HEK293 (cell line): ENCODE measurements at regions not wholly inside any gene's neighbourhood (a gene's known extent, or its start where the extent isn't known, plus 50 kb on each side); places are given as distances from the start of the nearest gene placed in this dataset.

Experiments used
- CTCF ChIA-PET: fragments of 350-600 bp; formaldehyde crosslinking; extraction: SDS; loops from one replicate; lab custom pipeline; 2021; ENCODE audit warnings: antibody characterized with exemption; lab: Yijun Ruan, JAX
- POLR2A ChIA-PET: fragments of 300-600 bp; formaldehyde crosslinking; extraction: SDS; loops from one replicate; lab custom pipeline; 2020; ENCODE audit warnings: antibody characterized with exemption, inconsistent platforms; lab: Yijun Ruan, JAX
- H3K27ac ChIP-seq: fragments of 200-500 bp; sonication (Bioruptor generic); 2 replicates; pipeline ENCODE4 v1.5.1; 2014; ENCODE audit warnings: low read depth, low read length, control low read depth, inconsistent platforms; ENCODE audit errors: extremely low read depth
- H3K36me3 ChIP-seq, 2 experiments: fragments of 200-500 bp in 1 of 2; sonication (Bioruptor generic) in 1 of 2; 1 replicate in 1 of 2; 2 replicates in 1 of 2; pipeline ENCODE4 v1.5.1; 2014 to 2017; ENCODE audit warnings: inconsistent platforms in 2 of 2, low read length in 2 of 2; ENCODE audit not compliant: control insufficient read depth in 2 of 2, insufficient read depth in 1 of 2
- H3K4me1 ChIP-seq: fragments of 200-500 bp; sonication (Bioruptor generic); 2 replicates; pipeline ENCODE4 v1.5.1; 2014; ENCODE audit warnings: mild to moderate bottlenecking, low read length, inconsistent platforms; ENCODE audit not compliant: control insufficient read depth, insufficient read depth
- H3K4me3 ChIP-seq: 2 replicates; pipeline ENCODE4 v1.5.1; 2011; ENCODE audit warnings: low read depth, mild to moderate bottlenecking, control low read depth, low read length, moderate library complexity
- H3K9me3 ChIP-seq: fragments of 200-500 bp; sonication (Bioruptor generic); 2 replicates; pipeline ENCODE4 v1.5.1; 2014; ENCODE audit warnings: low read depth, low read length, inconsistent platforms; ENCODE audit not compliant: control insufficient read depth, insufficient read depth
- HOXD13 ChIP-seq: sonication (generic); formaldehyde crosslinking; IDR thresholded peaks from 2 replicates; pipeline ENCODE4 v1.8.0; 2022; ENCODE audit warnings: missing genetic modification reagents, borderline replicate concordance
- INSM2 ChIP-seq: fragments of 450-650 bp; formaldehyde crosslinking; IDR thresholded peaks from 2 replicates; pipeline ENCODE4 v1.5.1; 2016; ENCODE audit warnings: missing biosample characterization, missing genetic modification characterization
- KLF10 ChIP-seq: fragments of 450-650 bp; IDR thresholded peaks from 2 replicates; pipeline ENCODE4 v1.5.1; 2018; ENCODE audit warnings: missing biosample characterization, mild to moderate bottlenecking, missing genetic modification characterization
- ZBTB8A ChIP-seq: fragments of 450-650 bp; formaldehyde crosslinking; IDR thresholded peaks from 2 replicates; pipeline ENCODE4 v1.5.1; 2016; ENCODE audit warnings: missing biosample characterization, missing genetic modification characterization
- ZNF10 ChIP-seq: fragments of 450-650 bp; formaldehyde crosslinking; IDR thresholded peaks from 2 replicates; pipeline ENCODE4 v1.5.1; 2017; ENCODE audit warnings: missing biosample characterization, missing genetic modification characterization
- ZNF138 ChIP-seq: fragments of 450-650 bp; formaldehyde crosslinking; IDR thresholded peaks from 2 replicates; pipeline ENCODE4 v1.5.1; 2016; ENCODE audit warnings: missing biosample characterization, missing genetic modification characterization, borderline replicate concordance
- ZNF169 ChIP-seq: fragments of 450-650 bp; formaldehyde crosslinking; IDR thresholded peaks from 2 replicates; pipeline ENCODE4 v1.5.1; 2016; ENCODE audit warnings: missing biosample characterization, missing genetic modification characterization
- ZNF292 ChIP-seq: fragments of 450-650 bp; formaldehyde crosslinking; IDR thresholded peaks from 2 replicates; pipeline ENCODE4 v1.5.1; 2016; ENCODE audit warnings: low read depth, missing biosample characterization, missing genetic modification characterization, borderline replicate concordance
- ZNF391 ChIP-seq: fragments of 450-650 bp; formaldehyde crosslinking; IDR thresholded peaks from 2 replicates; pipeline ENCODE4 v1.5.1; 2016; ENCODE audit warnings: low read depth, missing biosample characterization, missing genetic modification characterization, borderline replicate concordance
- ZNF48 ChIP-seq: fragments of 450-650 bp; formaldehyde crosslinking; IDR thresholded peaks from 2 replicates; pipeline ENCODE4 v1.5.1; 2016; ENCODE audit warnings: missing biosample characterization, missing genetic modification characterization
- ZNF513 ChIP-seq: fragments of 450-650 bp; IDR thresholded peaks from 2 replicates; pipeline ENCODE4 v1.5.1; 2018; ENCODE audit warnings: missing biosample characterization, missing genetic modification characterization
- ZNF544 ChIP-seq: fragments of 450-650 bp; formaldehyde crosslinking; IDR thresholded peaks from 2 replicates; pipeline ENCODE4 v1.5.0; 2017; ENCODE audit warnings: missing biosample characterization, missing genetic modification characterization
- ZNF585B ChIP-seq: fragments of 450-650 bp; formaldehyde crosslinking; IDR thresholded peaks from 2 replicates; pipeline ENCODE4 v1.5.1; 2016; ENCODE audit warnings: missing biosample characterization, missing genetic modification characterization
- ZNF596 ChIP-seq: fragments of 450-650 bp; IDR thresholded peaks from 2 replicates; pipeline ENCODE4 v1.5.0; 2018; ENCODE audit warnings: missing biosample characterization, mild to moderate bottlenecking, missing genetic modification characterization, moderate library complexity
- ZNF768 ChIP-seq: fragments of 450-650 bp; formaldehyde crosslinking; IDR thresholded peaks from 2 replicates; pipeline ENCODE4 v1.5.1; 2018; ENCODE audit warnings: missing biosample characterization, mild to moderate bottlenecking, missing genetic modification characterization
- ZNF777 ChIP-seq: fragments of 450-650 bp; formaldehyde crosslinking; IDR thresholded peaks from 2 replicates; pipeline ENCODE4 v1.5.1; 2017; ENCODE audit warnings: missing biosample characterization, missing genetic modification characterization, borderline replicate concordance
- ZSCAN16 ChIP-seq: fragments of 450-650 bp; formaldehyde crosslinking; IDR thresholded peaks from 2 replicates; pipeline ENCODE4 v1.5.1; 2016; ENCODE audit warnings: missing biosample characterization, missing genetic modification characterization
- TF ChIP-seq, protein P1 (sequence below): fragments of 450-650 bp; formaldehyde crosslinking; IDR thresholded peaks from 2 replicates; pipeline ENCODE4 v1.5.1; 2016; ENCODE audit warnings: missing biosample characterization, missing genetic modification characterization
- TF ChIP-seq, protein P2 (sequence below): fragments of 450-650 bp; formaldehyde crosslinking; IDR thresholded peaks from 2 replicates; pipeline ENCODE4 v1.5.1; 2016; ENCODE audit warnings: missing biosample characterization, missing genetic modification characterization
- TF ChIP-seq, protein P3 (sequence below): fragments of 450-650 bp; formaldehyde crosslinking; IDR thresholded peaks from 2 replicates; pipeline ENCODE4; 2016; ENCODE audit warnings: missing biosample characterization, missing genetic modification characterization
- TF ChIP-seq, protein P4 (sequence below): fragments of 450-650 bp; formaldehyde crosslinking; IDR thresholded peaks from 2 replicates; pipeline ENCODE4 v1.5.1; 2016; ENCODE audit warnings: missing biosample characterization, missing genetic modification characterization

DNA sequence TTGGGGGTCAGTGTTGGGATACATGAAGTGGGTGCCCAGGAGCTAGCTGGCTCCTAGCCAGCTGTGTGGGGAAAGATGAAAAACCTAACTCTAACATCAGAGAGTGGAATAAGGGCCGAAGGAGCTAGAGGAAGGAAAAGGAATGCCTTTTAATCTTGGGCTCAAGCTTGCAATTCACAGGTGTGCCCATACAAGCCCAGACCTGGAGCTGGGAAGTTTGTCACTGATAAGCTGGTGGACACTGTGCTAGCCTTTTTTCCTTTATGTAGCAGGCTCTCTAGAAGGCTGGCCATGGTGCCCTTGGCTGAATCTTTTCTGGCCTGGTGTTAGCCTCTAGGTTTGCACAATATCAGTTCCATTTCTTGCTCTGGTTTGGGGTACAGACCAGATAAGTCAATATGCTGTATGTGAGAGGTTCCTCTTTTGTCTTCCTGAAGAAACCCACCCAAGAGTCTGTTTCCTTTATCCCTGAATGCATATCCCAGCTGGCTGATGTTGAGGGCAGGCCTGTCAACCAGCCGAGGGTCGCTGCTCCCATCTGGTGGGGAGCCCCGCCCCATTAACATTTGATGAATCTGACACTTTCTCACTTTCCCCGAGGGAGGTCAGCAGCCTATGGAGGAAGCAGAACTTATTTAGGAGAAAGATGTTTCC lies 92.4 kb upstream of the CXCL14 start:
- TF ChIP-seq, protein P1, sequence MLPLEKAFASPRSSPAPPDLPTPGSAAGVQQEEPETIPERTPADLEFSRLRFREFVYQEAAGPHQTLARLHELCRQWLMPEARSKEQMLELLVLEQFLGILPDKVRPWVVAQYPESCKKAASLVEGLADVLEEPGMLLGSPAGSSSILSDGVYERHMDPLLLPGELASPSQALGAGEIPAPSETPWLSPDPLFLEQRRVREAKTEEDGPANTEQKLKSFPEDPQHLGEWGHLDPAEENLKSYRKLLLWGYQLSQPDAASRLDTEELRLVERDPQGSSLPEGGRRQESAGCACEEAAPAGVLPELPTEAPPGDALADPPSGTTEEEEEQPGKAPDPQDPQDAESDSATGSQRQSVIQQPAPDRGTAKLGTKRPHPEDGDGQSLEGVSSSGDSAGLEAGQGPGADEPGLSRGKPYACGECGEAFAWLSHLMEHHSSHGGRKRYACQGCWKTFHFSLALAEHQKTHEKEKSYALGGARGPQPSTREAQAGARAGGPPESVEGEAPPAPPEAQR (tag by site-specific recombination): no peak
- TF ChIP-seq, protein P2, sequence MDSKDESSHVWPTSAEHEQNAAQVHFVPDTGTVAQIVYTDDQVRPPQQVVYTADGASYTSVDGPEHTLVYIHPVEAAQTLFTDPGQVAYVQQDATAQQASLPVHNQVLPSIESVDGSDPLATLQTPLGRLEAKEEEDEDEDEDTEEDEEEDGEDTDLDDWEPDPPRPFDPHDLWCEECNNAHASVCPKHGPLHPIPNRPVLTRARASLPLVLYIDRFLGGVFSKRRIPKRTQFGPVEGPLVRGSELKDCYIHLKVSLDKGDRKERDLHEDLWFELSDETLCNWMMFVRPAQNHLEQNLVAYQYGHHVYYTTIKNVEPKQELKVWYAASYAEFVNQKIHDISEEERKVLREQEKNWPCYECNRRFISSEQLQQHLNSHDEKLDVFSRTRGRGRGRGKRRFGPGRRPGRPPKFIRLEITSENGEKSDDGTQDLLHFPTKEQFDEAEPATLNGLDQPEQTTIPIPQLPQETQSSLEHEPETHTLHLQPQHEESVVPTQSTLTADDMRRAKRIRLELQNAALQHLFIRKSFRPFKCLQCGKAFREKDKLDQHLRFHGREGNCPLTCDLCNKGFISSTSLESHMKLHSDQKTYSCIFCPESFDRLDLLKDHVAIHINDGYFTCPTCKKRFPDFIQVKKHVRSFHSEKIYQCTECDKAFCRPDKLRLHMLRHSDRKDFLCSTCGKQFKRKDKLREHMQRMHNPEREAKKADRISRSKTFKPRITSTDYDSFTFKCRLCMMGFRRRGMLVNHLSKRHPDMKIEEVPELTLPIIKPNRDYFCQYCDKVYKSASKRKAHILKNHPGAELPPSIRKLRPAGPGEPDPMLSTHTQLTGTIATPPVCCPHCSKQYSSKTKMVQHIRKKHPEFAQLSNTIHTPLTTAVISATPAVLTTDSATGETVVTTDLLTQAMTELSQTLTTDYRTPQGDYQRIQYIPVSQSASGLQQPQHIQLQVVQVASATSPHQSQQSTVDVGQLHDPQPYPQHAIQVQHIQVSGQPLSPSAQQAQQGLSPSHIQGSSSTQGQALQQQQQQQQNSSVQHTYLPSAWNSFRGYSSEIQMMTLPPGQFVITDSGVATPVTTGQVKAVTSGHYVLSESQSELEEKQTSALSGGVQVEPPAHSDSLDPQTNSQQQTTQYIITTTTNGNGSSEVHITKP (tag by site-specific recombination): no peak
- TF ChIP-seq ZNF596 (tag by site-specific recombination) (no peak), ZNF391 (tag by site-specific recombination) (no peak), ZNF777 (tag by site-specific recombination) (no peak), ZNF585B (tag by site-specific recombination) (no peak), KLF10 (tag by site-specific recombination) (no peak), ZBTB8A (no peak), ZNF544 (tag by site-specific recombination) (no peak), ZNF48 (tag by site-specific recombination) (no peak), HOXD13 (CRISPR knock-in tag) (no peak), ZSCAN16 (tag by site-specific recombination) (no peak), ZNF292 (tag by site-specific recombination) (no peak), ZNF768 (tag by site-specific recombination) (no peak)
- TF ChIP-seq, protein P3, sequence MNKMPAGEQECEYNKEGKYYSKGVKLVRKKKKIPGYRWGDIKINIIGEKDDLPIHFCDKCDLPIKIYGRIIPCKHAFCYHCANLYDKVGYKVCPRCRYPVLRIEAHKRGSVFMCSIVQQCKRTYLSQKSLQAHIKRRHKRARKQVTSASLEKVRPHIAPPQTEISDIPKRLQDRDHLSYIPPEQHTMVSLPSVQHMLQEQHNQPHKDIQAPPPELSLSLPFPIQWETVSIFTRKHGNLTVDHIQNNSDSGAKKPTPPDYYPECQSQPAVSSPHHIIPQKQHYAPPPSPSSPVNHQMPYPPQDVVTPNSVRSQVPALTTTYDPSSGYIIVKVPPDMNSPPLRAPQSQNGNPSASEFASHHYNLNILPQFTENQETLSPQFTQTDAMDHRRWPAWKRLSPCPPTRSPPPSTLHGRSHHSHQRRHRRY (tag by site-specific recombination): no peak
- ChIA-PET POLR2A (no interaction called here), CTCF (interaction anchor here (0.8 kb wide), 1 partner anchor 18 kb away, joined by 3 read pairs; no protein-coding TSS in a partner anchor)
- Histone ChIP-seq H3K9me3 (no peaks in the 10 kb centered on the region), H3K27ac (no peak overlapping the region), H3K4me1 (no peaks in the 10 kb centered on the region), H3K36me3 (no peaks in the 10 kb centered on the region), H3K4me3 (no peak overlapping the region)

GRCh38 chr5:135670588-135670987 lies 91.8 kb upstream of the CXCL14 start:
- Histone ChIP-seq H3K4me3 (no peak overlapping the region), H3K4me1 (no peaks in the 10 kb centered on the region), H3K27ac (no peak overlapping the region), H3K36me3 (no peaks in the 10 kb centered on the region), H3K9me3 (no peaks in the 10 kb centered on the region)
- POLR2A ChIA-PET: no interaction called here
- no peak for TF ChIP-seq ZNF10 (tag by site-specific recombination)
- TF ChIP-seq ZNF513: no peak
- no peak for TF ChIP-seq ZNF169
- TF ChIP-seq, protein P4, sequence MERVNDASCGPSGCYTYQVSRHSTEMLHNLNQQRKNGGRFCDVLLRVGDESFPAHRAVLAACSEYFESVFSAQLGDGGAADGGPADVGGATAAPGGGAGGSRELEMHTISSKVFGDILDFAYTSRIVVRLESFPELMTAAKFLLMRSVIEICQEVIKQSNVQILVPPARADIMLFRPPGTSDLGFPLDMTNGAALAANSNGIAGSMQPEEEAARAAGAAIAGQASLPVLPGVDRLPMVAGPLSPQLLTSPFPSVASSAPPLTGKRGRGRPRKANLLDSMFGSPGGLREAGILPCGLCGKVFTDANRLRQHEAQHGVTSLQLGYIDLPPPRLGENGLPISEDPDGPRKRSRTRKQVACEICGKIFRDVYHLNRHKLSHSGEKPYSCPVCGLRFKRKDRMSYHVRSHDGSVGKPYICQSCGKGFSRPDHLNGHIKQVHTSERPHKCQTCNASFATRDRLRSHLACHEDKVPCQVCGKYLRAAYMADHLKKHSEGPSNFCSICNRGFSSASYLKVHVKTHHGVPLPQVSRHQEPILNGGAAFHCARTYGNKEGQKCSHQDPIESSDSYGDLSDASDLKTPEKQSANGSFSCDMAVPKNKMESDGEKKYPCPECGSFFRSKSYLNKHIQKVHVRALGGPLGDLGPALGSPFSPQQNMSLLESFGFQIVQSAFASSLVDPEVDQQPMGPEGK (tag by site-specific recombination): no peak
- no peak for TF ChIP-seq INSM2 (tag by site-specific recombination)
- no peak for TF ChIP-seq ZNF138
- CTCF ChIA-PET: interaction anchor here (0.8 to 1.1 kb wide), 2 partner anchors 17 to 105 kb away, joined by 3 read pairs; no protein-coding TSS in a partner anchor
